GM23338 (cell line): ENCODE measurements at regions not wholly inside any gene's neighbourhood (a gene's known extent, or its start where the extent isn't known, plus 50 kb on each side); places are given as distances from the start of the nearest gene placed in this dataset.
"Not testable (repeated sequence)": the region's sequence is repeated elsewhere in the genome, so short reads cannot be mapped to it uniquely, and the experiment has no call there.

Experiments
- ATAC-seq: fragments of 200-7000 bp; cut with Tn5 transposase; 3 replicates; pipeline ENCODE4 v1.9.1; 2020
- DNase-seq: peaks from one replicate; pipeline ENCODE4 v3.0.0-alpha.2; 2015; ENCODE audit warnings: low spot score
- H2AFZ ChIP-seq: fragments of 200-600 bp; sonication (generic); 2 replicates; pipeline ENCODE4 v1.8.0; 2016; ENCODE audit warnings: antibody characterized with exemption, mild to moderate bottlenecking, moderate library complexity
- H3F3A ChIP-seq: fragments of 200-600 bp; sonication (generic); replicated peaks from 2 replicates; pipeline ENCODE4 v1.8.0; 2017; ENCODE audit warnings: antibody characterized with exemption, mixed run types, low read depth
- H3K27ac ChIP-seq: fragments of 200-600 bp; sonication (generic); 2 replicates; pipeline ENCODE4 v1.6.1; 2016; ENCODE audit warnings: low read depth
- H3K27me3 ChIP-seq: fragments of 200-600 bp; sonication (generic); 2 replicates; pipeline ENCODE4 v1.8.0; 2016; ENCODE audit warnings: mild to moderate bottlenecking, mixed run types, moderate library complexity; ENCODE audit not compliant: insufficient read depth
- H3K36me3 ChIP-seq: fragments of 200-600 bp; sonication (generic); 2 replicates; pipeline ENCODE4 v1.8.0; 2016; ENCODE audit warnings: mild to moderate bottlenecking; ENCODE audit not compliant: insufficient read depth
- H3K4me1 ChIP-seq: fragments of 200-600 bp; sonication (generic); 2 replicates; pipeline ENCODE4 v1.8.0; 2016; ENCODE audit warnings: mild to moderate bottlenecking, moderate library complexity; ENCODE audit not compliant: insufficient read depth
- H3K4me2 ChIP-seq: fragments of 200-600 bp; sonication (generic); 2 replicates; pipeline ENCODE4 v1.7.1; 2017; ENCODE audit warnings: mixed run types
- H3K4me3 ChIP-seq: fragments of 200-600 bp; sonication (generic); 2 replicates; pipeline ENCODE4 v1.6.1; 2016; ENCODE audit warnings: mixed run types
- H3K79me2 ChIP-seq: fragments of 200-600 bp; sonication (generic); replicated peaks from 2 replicates; pipeline ENCODE4 v1.8.0; 2017; ENCODE audit warnings: mild to moderate bottlenecking; ENCODE audit not compliant: insufficient read depth
- H3K9me2 ChIP-seq: fragments of 200-600 bp; sonication (generic); 2 replicates; pipeline ENCODE4 v1.8.0; 2017; ENCODE audit not compliant: insufficient read depth
- H4K20me1 ChIP-seq: fragments of 200-600 bp; sonication (generic); replicated peaks from 2 replicates; pipeline ENCODE4 v1.8.0; 2017; ENCODE audit warnings: mild to moderate bottlenecking; ENCODE audit not compliant: insufficient read depth
- H3K27ac Mint-ChIP-seq: 2 replicates; pipeline ENCODE4 v1.8.0; 2020; ENCODE audit warnings: inconsistent platforms, mild to moderate bottlenecking, moderate library complexity, mixed read lengths
- H3K27me3 Mint-ChIP-seq: 3 replicates; pipeline ENCODE4 v1.8.0; 2022; ENCODE audit warnings: low read depth, mild to moderate bottlenecking, moderate library complexity, mixed read lengths, inconsistent platforms; ENCODE audit not compliant: insufficient read depth, poor library complexity
- H3K36me3 Mint-ChIP-seq: 3 replicates; pipeline ENCODE4 v1.8.0; 2021; ENCODE audit warnings: low read depth, mild to moderate bottlenecking, inconsistent platforms, moderate library complexity, mixed read lengths
- H3K4me1 Mint-ChIP-seq: 3 replicates; pipeline ENCODE4 v1.8.0; 2020; ENCODE audit warnings: mild to moderate bottlenecking, inconsistent platforms, mixed read lengths
- H3K4me3 Mint-ChIP-seq: 3 replicates; pipeline ENCODE4 v1.8.0; 2021; ENCODE audit warnings: moderate library complexity, mild to moderate bottlenecking, inconsistent platforms, mixed read lengths
- H3K9me3 Mint-ChIP-seq: 3 replicates; pipeline ENCODE4 v1.8.0; 2020; ENCODE audit warnings: moderate library complexity, mild to moderate bottlenecking, inconsistent platforms, mixed read lengths
- EZH2 ChIP-seq: fragments of 200-600 bp; sonication (generic); IDR thresholded peaks from one replicate; pipeline ENCODE4 v1.8.0; 2017; ENCODE audit warnings: antibody characterized with exemption, mild to moderate bottlenecking, low read depth; ENCODE audit not compliant: unreplicated experiment
- REST ChIP-seq: IDR thresholded peaks from one replicate; pipeline ENCODE4 v1.6.1; 2018; ENCODE audit warnings: antibody characterized with exemption; ENCODE audit not compliant: unreplicated experiment
- ZNF462 ChIP-seq: fragments of 250-450 bp; sonication (Bioruptor Pico); IDR thresholded peaks from 2 replicates; pipeline ENCODE4 v1.5.0; 2020; ENCODE audit warnings: mild to moderate bottlenecking, moderate library complexity

- DNase-seq (no peak), ATAC-seq (no peak)
- H3F3A ChIP-seq, result no peaks in the 10 kb centered on the region
- H3K4me3 ChIP-seq, result no peak overlapping the region
- no peak overlapping the region for H3K27ac ChIP-seq
- Mint-ChIP-seq H3K27ac (no peak overlapping the region), H3K36me3 (no peaks in the 10 kb centered on the region), H3K27me3 (no peaks in the 10 kb centered on the region), H3K4me1 (no peaks in the 10 kb centered on the region), H3K4me3 (no peak overlapping the region), H3K9me3 (peaks cover 7% of the 10 kb centered on the region; the same call in 2 of the 3 replicates)
- no peak overlapping the region for H3K4me2 ChIP-seq
- no peaks in the 10 kb centered on the region for H3K79me2 ChIP-seq
- H2AFZ ChIP-seq, result no peak overlapping the region
- TF ChIP-seq EZH2 (no peak), ZNF462 (no peak), REST (no peak)
- no peaks in the 10 kb centered on the region for H4K20me1 ChIP-seq
- H3K27me3 ChIP-seq, result no peaks in the 10 kb centered on the region
- H3K4me1 ChIP-seq, result no peaks in the 10 kb centered on the region
- peaks cover 2% of the 10 kb centered on the region; the same call in 1 of the 2 replicates for H3K9me2 ChIP-seq
- H3K36me3 ChIP-seq, result no peaks in the 10 kb centered on the region
These were observed 80.0 kb downstream of the SHOX2 start for GRCh38 chr3:158026236-158026635.

GRCh38 chr3:158019897-158020296 is 86.3 kb downstream of the SHOX2 start:
- H3K4me3 Mint-ChIP-seq, H3K4me2 ChIP-seq, H3K9me3 Mint-ChIP-seq, H3K27ac Mint-ChIP-seq, H3K9me2 ChIP-seq, DNase-seq, H3K27ac ChIP-seq, H3K79me2 ChIP-seq, H2AFZ ChIP-seq, H3F3A ChIP-seq, H3K4me1 Mint-ChIP-seq, H3K27me3 Mint-ChIP-seq, H3K36me3 Mint-ChIP-seq, H4K20me1 ChIP-seq, H3K36me3 ChIP-seq, H3K4me1 ChIP-seq, ATAC-seq, H3K27me3 ChIP-seq, H3K4me3 ChIP-seq: not testable (repeated sequence)
